ENCODE measurements at regions not wholly inside any gene's neighbourhood (a gene's known extent, or its start where the extent isn't known, plus 50 kb on each side); places are given as distances from the start of the nearest gene placed in this dataset.
"Not testable (repeated sequence)": the region's sequence is repeated elsewhere in the genome, so short reads cannot be mapped to it uniquely, and the experiment has no call there.

GRCh38 chr7:83814480-83814879 lies 165.5 kb upstream of the SEMA3E start:
- no peak overlapping the region for H3K4me3 Mint-ChIP-seq

DNA sequence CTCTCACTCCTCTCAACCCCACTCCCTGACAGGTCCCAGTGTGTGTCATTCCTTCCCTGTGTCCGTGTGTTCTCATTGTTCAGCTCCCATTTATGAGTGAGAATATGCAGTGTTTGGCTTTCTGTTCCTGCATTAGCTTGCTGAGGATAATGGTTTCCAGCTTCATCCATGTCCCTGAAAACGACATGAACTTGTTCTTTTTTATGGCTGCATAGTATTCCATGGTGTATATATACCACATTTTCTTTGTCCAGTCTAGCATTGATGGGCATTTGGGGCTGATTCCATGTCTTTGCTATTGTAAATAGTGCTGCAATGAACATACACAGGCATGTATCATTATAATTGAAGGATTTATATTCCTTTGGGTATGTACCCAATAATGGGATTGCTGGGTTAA lies 163.6 kb upstream of the SEMA3E start:
- H3T11ph ChIP-seq (ENCODE audit: low read length); H2BK15ac ChIP-seq (ENCODE audit: low read depth, low read length); H3K27ac ChIP-seq (ENCODE audit: insufficient read length, low read depth, low read length); H3K23ac ChIP-seq (ENCODE audit: insufficient read length, low read depth, low read length); H3K14ac ChIP-seq (ENCODE audit: insufficient read depth, low read length); H2BK5ac ChIP-seq (ENCODE audit: insufficient read length, low read length); H3K27me3 Mint-ChIP-seq (ENCODE audit: low read depth); H3K56ac ChIP-seq (ENCODE audit: insufficient read length, low read depth, low read length); H3K23me2 ChIP-seq (ENCODE audit: insufficient read length, low read depth, low read length, poor library complexity, severe bottlenecking); H3K4me1 ChIP-seq (ENCODE audit: insufficient read depth, low read length); H3K4me2 ChIP-seq (ENCODE audit: insufficient read depth, insufficient read length, low read length); H3K4ac ChIP-seq (ENCODE audit: low read depth, low read length); H4K91ac ChIP-seq (ENCODE audit: insufficient read length, low read depth, low read length); H3K9me3 Mint-ChIP-seq; H3K27me3 ChIP-seq (ENCODE audit: insufficient read depth, low read length); H3K36me3 Mint-ChIP-seq (ENCODE audit: insufficient read depth in 1 of 3, low read depth in 3 of 3); H2BK20ac ChIP-seq (ENCODE audit: low read depth, low read length, poor library complexity, severe bottlenecking); H3K9ac ChIP-seq (ENCODE audit: extremely low read depth, insufficient read length, low read length); H3K27ac Mint-ChIP-seq; H3K18ac ChIP-seq (ENCODE audit: insufficient read length, low read depth, low read length); H3K79me2 ChIP-seq (ENCODE audit: insufficient read depth, low read length); H4K20me1 ChIP-seq (ENCODE audit: control insufficient read depth, insufficient read depth, insufficient read length); H2BK120ac ChIP-seq (ENCODE audit: low read depth, low read length, poor library complexity, severe bottlenecking); H3K79me1 ChIP-seq (ENCODE audit: insufficient read depth, low read depth, low read length, poor library complexity, severe bottlenecking); H3K4me1 Mint-ChIP-seq; H4K8ac ChIP-seq (replicated peaks; ENCODE audit: insufficient read length, low read depth, low read length); DNase-seq; H2BK12ac ChIP-seq (ENCODE audit: insufficient read length, low read depth, low read length); H2AK5ac ChIP-seq (ENCODE audit: insufficient read length, low read length); H3K4me3 Mint-ChIP-seq; H2AFZ ChIP-seq (ENCODE audit: low read length); H4K5ac ChIP-seq (ENCODE audit: insufficient read length, low read depth, low read length); H3K9me3 ChIP-seq (ENCODE audit: control insufficient read depth, low read depth, low read length): not testable (repeated sequence)
- no CpG with 5 or more reads among the region's 2 CpGs for WGBS (ENCODE audit: extremely low coverage, insufficient read length, low lambda C conversion rate)

More at GRCh38 chr7:83814480-83814879, 165.5 kb upstream of the SEMA3E start:
- no peak for TF ChIP-seq CTCF (conservative IDR thresholded peaks at IDR 0.05)
- peaks cover 0 to 1% (median 0%) of the 10 kb centered on the region in 3 experiments; a peak in 2 of 7 replicates for H3K36me3 Mint-ChIP-seq (ENCODE audit: insufficient read depth in 1 of 3, low read depth in 3 of 3)
- no peak overlapping the region for H3K27ac Mint-ChIP-seq
- Histone ChIP-seq H2AFZ (ENCODE audit: low read length) (no peak overlapping the region), H2BK20ac (ENCODE audit: low read depth, low read length, poor library complexity, severe bottlenecking) (no peak overlapping the region), H2AK5ac (ENCODE audit: insufficient read length, low read length) (no peak overlapping the region), H3K56ac (ENCODE audit: insufficient read length, low read depth, low read length) (no peak overlapping the region), H3K23ac (ENCODE audit: insufficient read length, low read depth, low read length) (no peak overlapping the region), H2BK15ac (ENCODE audit: low read depth, low read length) (no peak overlapping the region), H3K14ac (ENCODE audit: insufficient read depth, low read length) (no peak overlapping the region), H2BK12ac (ENCODE audit: insufficient read length, low read depth, low read length) (no peak overlapping the region), H4K8ac (replicated peaks; ENCODE audit: insufficient read length, low read depth, low read length) (no peak overlapping the region), H2BK5ac (ENCODE audit: insufficient read length, low read length) (no peak overlapping the region), H2BK120ac (ENCODE audit: low read depth, low read length, poor library complexity, severe bottlenecking) (no peak overlapping the region), H3K23me2 (ENCODE audit: insufficient read length, low read depth, low read length, poor library complexity, severe bottlenecking) (no peaks in the 10 kb centered on the region), H4K5ac (ENCODE audit: insufficient read length, low read depth, low read length) (no peak overlapping the region), H3K4me2 (ENCODE audit: insufficient read depth, insufficient read length, low read length) (no peak overlapping the region), H4K91ac (ENCODE audit: insufficient read length, low read depth, low read length) (no peak overlapping the region), H3K27me3 (ENCODE audit: insufficient read depth, low read length) (no peaks in the 10 kb centered on the region), H3T11ph (ENCODE audit: low read length) (no peak overlapping the region), H3K18ac (ENCODE audit: insufficient read length, low read depth, low read length) (no peak overlapping the region), H3K4ac (ENCODE audit: low read depth, low read length) (no peak overlapping the region), H3K9me3 (ENCODE audit: control insufficient read depth, low read depth, low read length) (no peaks in the 10 kb centered on the region), H4K20me1 (ENCODE audit: control insufficient read depth, insufficient read depth, insufficient read length) (no peaks in the 10 kb centered on the region), H3K79me1 (ENCODE audit: insufficient read depth, low read depth, low read length, poor library complexity, severe bottlenecking) (no peaks in the 10 kb centered on the region), H3K27ac (ENCODE audit: insufficient read length, low read depth, low read length) (no peak overlapping the region), H3K9ac (ENCODE audit: extremely low read depth, insufficient read length, low read length) (no peak overlapping the region), H3K79me2 (ENCODE audit: insufficient read depth, low read length) (no peaks in the 10 kb centered on the region), H3K4me1 (ENCODE audit: insufficient read depth, low read length) (no peaks in the 10 kb centered on the region)
- no peaks in the 10 kb centered on the region for H3K27me3 Mint-ChIP-seq (ENCODE audit: low read depth)
- peaks cover 3 to 4% of the 10 kb centered on the region in 2 experiments; a peak in 3 of 5 replicates for H3K9me3 Mint-ChIP-seq
- WGBS (ENCODE audit: extremely low coverage, insufficient read length, low lambda C conversion rate), result no CpG with 5 or more reads among the region's 1 CpG
- no peak for DNase-seq
- H3K4me1 Mint-ChIP-seq, result no peaks in the 10 kb centered on the region

All from H9 (cell line).